PC-3 (cell line): ENCODE measurements at regions not wholly inside any gene's neighbourhood (a gene's known extent, or its start where the extent isn't known, plus 50 kb on each side); places are given as distances from the start of the nearest gene placed in this dataset.
A peak's percentile ranks its signal among the peaks of the same experiment; 100 is the strongest.

Source experiments
- ATAC-seq: fragments of 200-7000 bp; cut with Tn5 transposase; 2 replicates; pipeline ENCODE4 v1.9.1; 2020; ENCODE audit warnings: mild to moderate bottlenecking, moderate library complexity
- BruUV-seq: library from RNA; stranded (reverse); fragments of 400-500 nt; replicated peaks from 2 replicates; lab custom pipeline; 2021; lab: Mats Ljungman, UMichigan
- CTCF ChIA-PET: fragments of 300-600 bp; sonication (Branson Sonifier 250); formaldehyde crosslinking; loops from one replicate; lab custom pipeline; 2022; ENCODE audit warnings: antibody characterized with exemption; lab: Charles Lee
- POLR2A ChIA-PET: fragments of 300-600 bp; sonication (Branson Sonifier 250); formaldehyde crosslinking; loops from one replicate; lab custom pipeline; 2022; ENCODE audit warnings: antibody characterized with exemption; ENCODE audit not compliant: unreplicated experiment; lab: Charles Lee
- DNase-seq: peaks from one replicate; pipeline ENCODE4 v3.0.0-alpha.2; 2015
- H2AFZ ChIP-seq: fragments of 300-600 bp; sonication (generic); 2 replicates; pipeline ENCODE4 v1.6.0; 2016; ENCODE audit warnings: antibody characterized with exemption, low read length
- H3F3A ChIP-seq: fragments of 300-600 bp; sonication (generic); one replicate; pipeline ENCODE4 v1.6.0; 2017; ENCODE audit warnings: antibody characterized with exemption, low read length, control low read depth, mild to moderate bottlenecking; ENCODE audit not compliant: unreplicated experiment
- H3K27ac ChIP-seq: fragments of 300-600 bp; sonication (generic); 2 replicates; pipeline ENCODE4 v1.5.1; 2016; ENCODE audit warnings: mild to moderate bottlenecking, low read length
- H3K27me3 ChIP-seq: fragments of 300-600 bp; sonication (generic); 2 replicates; pipeline ENCODE4 v1.6.1; 2016; ENCODE audit warnings: low read length, mixed read lengths
- H3K36me3 ChIP-seq: fragments of 300-600 bp; sonication (generic); 2 replicates; pipeline ENCODE4 v1.6.1; 2016; ENCODE audit warnings: low read depth, mixed run types, low read length, mixed read lengths
- H3K4me1 ChIP-seq: fragments of 300-600 bp; sonication (generic); 2 replicates; pipeline ENCODE4 v1.5.1; 2016; ENCODE audit warnings: low read length; ENCODE audit not compliant: insufficient read depth
- H3K4me2 ChIP-seq: fragments of 300-600 bp; sonication (generic); 2 replicates; pipeline ENCODE4 v1.6.0; 2016; ENCODE audit warnings: low read length
- H3K4me3 ChIP-seq: fragments of 300-600 bp; sonication (generic); 2 replicates; pipeline ENCODE4 v1.5.1; 2016; ENCODE audit warnings: mild to moderate bottlenecking, low read length, mixed read lengths
- H3K79me2 ChIP-seq: fragments of 300-600 bp; sonication (generic); 2 replicates; pipeline ENCODE4 v1.6.1; 2017; ENCODE audit warnings: low read length, mixed read lengths
- H3K9ac ChIP-seq: fragments of 300-600 bp; sonication (generic); 2 replicates; pipeline ENCODE4 v1.6.0; 2016; ENCODE audit warnings: mild to moderate bottlenecking, low read length
- H3K9me2 ChIP-seq: fragments of 300-600 bp; sonication (generic); replicated peaks from 2 replicates; pipeline ENCODE4 v1.6.1; 2016; ENCODE audit warnings: mixed run types, low read length, mixed read lengths
- H3K9me3 ChIP-seq: fragments of 300-600 bp; sonication (generic); 2 replicates; pipeline ENCODE4 v1.6.1; 2016; ENCODE audit warnings: low read length, mixed read lengths
- H4K20me1 ChIP-seq: fragments of 300-600 bp; sonication (generic); 2 replicates; pipeline ENCODE4 v1.6.1; 2016; ENCODE audit warnings: low read length, mixed read lengths
- CTCF ChIP-seq: fragments of 300-600 bp; sonication (generic); conservative IDR thresholded peaks from 2 replicates; pipeline ENCODE4 v1.5.1; 2017; ENCODE audit warnings: antibody characterized with exemption, low read depth, mild to moderate bottlenecking, low read length
- EZH2 ChIP-seq: fragments of 300-600 bp; sonication (generic); IDR thresholded peaks from one replicate; pipeline ENCODE4 v1.6.1; 2017; ENCODE audit warnings: antibody characterized with exemption, mild to moderate bottlenecking, low read length; ENCODE audit not compliant: unreplicated experiment
- EZH2phosphoT487 ChIP-seq: fragments of 300-600 bp; sonication (generic); IDR thresholded peaks from 2 replicates; pipeline ENCODE4 v1.6.1; 2018; ENCODE audit warnings: mild to moderate bottlenecking, antibody characterized with exemption, low read length, borderline replicate concordance
- intact Hi-C: fragments of 100-400 bp; cut with micrococcal nuclease; formaldehyde crosslinking; loops from 2 replicates; pipeline ENCODE4 v1.9.0; 2023

- CTCF ChIA-PET: no interaction called here
Measured at GRCh38 chr5:56346044-56346710, 113.0 kb upstream of the ANKRD55 start.

GRCh38 chr5:56345352-56345751, 112.2 kb upstream of the ANKRD55 start:
- Histone ChIP-seq H3K79me2 (no peaks in the 10 kb centered on the region), H3K4me1 (peaks cover 34% of the 10 kb centered on the region), H3K9me2 (no peaks in the 10 kb centered on the region), H3K27me3 (no peaks in the 10 kb centered on the region), H3K4me2 (no peak overlapping the region), H3K9ac (no peak overlapping the region), H3K36me3 (no peaks in the 10 kb centered on the region), H3F3A (no peaks in the 10 kb centered on the region), H3K4me3 (no peak overlapping the region), H3K27ac (no peak overlapping the region), H4K20me1 (no peaks in the 10 kb centered on the region), H2AFZ (no peak overlapping the region), H3K9me3 (no peaks in the 10 kb centered on the region)
- TF ChIP-seq EZH2 (no peak), EZH2phosphoT487 (no peak), CTCF (no peak)
- BruUV-seq: no TSS peak
- POLR2A ChIA-PET: no interaction called here
- DNase-seq: no peak
- ATAC-seq: no peak
- intact Hi-C loops: loop anchor here (5.0 kb wide), 1 partner anchor 63 kb away; no protein-coding TSS in a partner anchor
- CTCF ChIA-PET: no interaction called here

More at GRCh38 chr5:56346044-56346710, 113.0 kb upstream of the ANKRD55 start:
- Histone ChIP-seq H3K4me3 (no peak overlapping the region), H3K9me2 (no peaks in the 10 kb centered on the region), H3K79me2 (no peaks in the 10 kb centered on the region), H3K9ac (no peak overlapping the region), H3F3A (no peaks in the 10 kb centered on the region), H3K4me2 (no peak overlapping the region), H3K27ac (peak overlapping the region; percentile 36; the same call in 1 of the 2 replicates), H3K27me3 (no peaks in the 10 kb centered on the region), H3K9me3 (no peaks in the 10 kb centered on the region), H4K20me1 (no peaks in the 10 kb centered on the region), H3K36me3 (no peaks in the 10 kb centered on the region), H3K4me1 (peaks cover 39% of the 10 kb centered on the region), H2AFZ (no peak overlapping the region)
- no peak for DNase-seq
- TF ChIP-seq EZH2phosphoT487: no peak
- TF ChIP-seq CTCF: no peak
- TF ChIP-seq EZH2: no peak
- no TSS peak for BruUV-seq
- POLR2A ChIA-PET: no interaction called here
- ATAC-seq: no peak
- intact Hi-C loops: loop anchor here (5.0 kb wide), 1 partner anchor 64 kb away; no protein-coding TSS in a partner anchor

DNA sequence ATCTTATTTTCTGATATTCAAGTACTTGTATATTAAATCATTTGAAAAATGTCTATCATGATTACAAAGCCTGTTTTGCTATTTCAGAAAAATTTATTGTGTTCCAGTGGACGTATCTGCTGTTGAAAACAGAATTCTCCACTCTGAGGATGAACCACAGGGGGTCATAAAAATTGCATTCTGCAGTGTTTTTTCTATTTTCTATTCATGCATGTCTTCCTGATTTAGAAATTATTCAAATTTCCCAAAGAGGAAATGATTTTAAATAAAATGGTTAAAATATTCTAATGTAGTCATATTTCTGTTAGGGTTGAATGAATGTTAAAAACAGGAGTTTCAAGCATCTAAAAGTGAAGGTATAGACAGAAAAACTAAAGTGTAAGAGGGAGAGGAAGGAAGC, 111.5 kb upstream of the ANKRD55 start:
- Histone ChIP-seq H3F3A (no peaks in the 10 kb centered on the region), H3K36me3 (no peaks in the 10 kb centered on the region), H3K4me1 (peaks cover 27% of the 10 kb centered on the region), H3K4me3 (no peak overlapping the region), H3K9me2 (no peaks in the 10 kb centered on the region), H3K9ac (no peak overlapping the region), H4K20me1 (no peaks in the 10 kb centered on the region), H2AFZ (no peak overlapping the region), H3K27me3 (no peaks in the 10 kb centered on the region), H3K79me2 (no peaks in the 10 kb centered on the region), H3K9me3 (no peaks in the 10 kb centered on the region), H3K4me2 (no peak overlapping the region), H3K27ac (no peak overlapping the region)
- BruUV-seq: no TSS peak
- ATAC-seq: no peak
- intact Hi-C loops: no loop called here
- DNase-seq: no peak
- TF ChIP-seq EZH2phosphoT487: no peak
- ChIA-PET CTCF (no interaction called here), POLR2A (no interaction called here)
